Heart left ventricle (tissue), 16 donors: ENCODE measurements at regions not wholly inside any gene's neighbourhood (a gene's known extent, or its start where the extent isn't known, plus 50 kb on each side); places are given as distances from the start of the nearest gene placed in this dataset.
A peak's percentile ranks its signal among the peaks of the same experiment; 100 is the strongest.

ENCODE experiments used
- ATAC-seq, 4 donors: fragments of 200-7000 bp; cut with Tn5 transposase; one replicate each; pipeline ENCODE4 v1.9.1; 2020 to 2022; ENCODE audit warnings: moderate library complexity in 4 of 4, mild to moderate bottlenecking in 3 of 4, moderate number of reproducible peaks in 1 of 4
- DNase-seq, 5 donors: peaks; one replicate each; pipeline ENCODE4 v3.0.0-alpha.2; 2020
- H3K27ac ChIP-seq, 12 donors: fragments of 200-600 bp; sonication (generic) in 4 of 12; one replicate each; pipeline versions ENCODE4 v1.5.0 to v1.8.0; 2016 to 2022; ENCODE audit warnings: mild to moderate bottlenecking in 2 of 12
- H3K27me3 ChIP-seq, 9 donors: fragments of 200-600 bp; sonication (generic) in 2 of 9; one replicate each; pipeline versions ENCODE4 v1.5.1 to v1.8.0; 2016 to 2022; ENCODE audit warnings: mild to moderate bottlenecking in 3 of 9
- H3K36me3 ChIP-seq, 9 donors: fragments of 200-600 bp; sonication (generic) in 2 of 9; one replicate each; pipeline versions ENCODE4 v1.5.0 to v1.8.0; 2018 to 2022; ENCODE audit warnings: mild to moderate bottlenecking in 2 of 9
- H3K4me1 ChIP-seq, 12 donors: fragments of 200-600 bp; sonication (generic) in 4 of 12; one replicate each; pipeline versions ENCODE4 v1.5.0 to v1.8.0; 2016 to 2022; ENCODE audit warnings: mild to moderate bottlenecking in 3 of 12
- H3K4me3 ChIP-seq, 12 donors: fragments of 200-600 bp; sonication (generic) in 4 of 12; one replicate each; pipeline versions ENCODE4 v1.5.0 to v1.8.0; 2017 to 2022; ENCODE audit warnings: mild to moderate bottlenecking in 9 of 12, moderate library complexity in 4 of 12
- H3K9me3 ChIP-seq, 12 donors: fragments of 200-600 bp; sonication (generic) in 4 of 12; one replicate each; pipeline versions ENCODE4 v1.5.0 to v1.8.0; 2016 to 2022; ENCODE audit warnings: mild to moderate bottlenecking in 1 of 12
- CTCF ChIP-seq, 12 donors: fragments of 200-600 bp; sonication (generic) in 4 of 12; IDR thresholded peaks; one replicate each; pipeline versions ENCODE4 v1.5.0 to v1.8.0; 2018 to 2022; ENCODE audit warnings: antibody characterized with exemption in 12 of 12, mild to moderate bottlenecking in 5 of 12
- POLR2A ChIP-seq, 2 donors: fragments of 450-650 bp; IDR thresholded peaks; one replicate each; pipeline ENCODE4 v1.6.1; 2017; ENCODE audit warnings: antibody characterized with exemption in 2 of 2, mild to moderate bottlenecking in 2 of 2, moderate library complexity in 2 of 2
- WGBS, 4 donors: extraction: QIAGEN DNeasy Blood & Tissue Kit in 2 of 4; methylation state at CpG; one replicate each; pipeline versions ENCODE4 v1.1.5 to v1.1.7; 2013 to 2018; 5-methylcytosine and 5-hydroxymethylcytosine counted together
- intact Hi-C, 10 donors: fragments of 100-400 bp; cut with DNase I; formaldehyde crosslinking; loops; one replicate each; pipeline versions ENCODE4 v1.11.1 to v1.14.2; 2022
- donor health status: ischemic (EF 13 %, LVEDD 7.1; RV severe dilation, severe dysfunction).
- donor health status: healthy with polysubstance abuse.
- donor health status: DM: no; HTN: yes; CAD: no.
- donor health status: DM: no; HTN: no; CAD: no.
- donor health status: ischemic (EF 25% LVEDD 6.9; RV normal size, moderate dysfunction).
- donor health status: ischemic (EF 25% LVEDD 5.7; RV mildly dilated, moderate dysfunction).
- donor health status: healthy.
- donor health status: DM: yes; HTN: yes; CAD: no.
- donor health status: ischemic (EF 35%, LVEDD 5.7; RV mildly dilated, moderate dysfunction).
- donor health status: nonischemic (EF 11% LVEDD 7.7; RV severe dilation, severe dysfunction).
- donor health status: DM: yes; HTN: yes; CAD: no.
- donor health status: PGD.
- donor health status: ischemic (EF 29% LVEDD 5.4; RV normal size, mild dysfunction).
- donor health status: nonischemic (EF 23%, LVEDD 6.1; RV moderate dilation, normal function).

- H3K4me3 ChIP-seq, result peak overlapping the region in 1 of 12 donors; percentile 23
- H3K27ac ChIP-seq, result peak overlapping the region in 8 of 12 donors; percentile 4 to 60 (median 41)
- 72 to 84% (median 79%) methylated on average over 9 of the region's 9 CpGs for WGBS, 4 donors
- DNase-seq, result peak in 3 of 5 donors; percentile 26 to 44 (median 35)
- peaks cover 0 to 2% (median 0%) of the 10 kb centered on the region in 9 donors for H3K27me3 ChIP-seq
- intact Hi-C loops, result loop anchor here in 1 of 10 donors (10.0 kb wide), 1 partner anchor 59 kb away; no protein-coding TSS in a partner anchor
- H3K36me3 ChIP-seq, result no peaks in the 10 kb centered on the region
- no peaks in the 10 kb centered on the region for H3K9me3 ChIP-seq
- peak; percentile 81 to 96 (median 93) for ATAC-seq
- TF ChIP-seq CTCF (IDR thresholded peaks at IDR 0.05) (peak in 4 of 12 donors; percentile 23 to 34 (median 29)), POLR2A (IDR thresholded peaks at IDR 0.05) (no peak)
- H3K4me1 ChIP-seq, result peaks cover 0 to 3% (median 0%) of the 10 kb centered on the region in 12 donors
Measured at GRCh38 chr2:38233231-38233983, 143.7 kb downstream of the ATL2 start.

GRCh38 chr2:38232454-38232853 is 144.6 kb downstream of the ATL2 start:
- ATAC-seq, result peak in 2 of 4 donors; percentile 24 to 37
- Histone ChIP-seq H3K4me3 (no peak overlapping the region), H3K27me3 (peaks cover 0 to 2% (median 0%) of the 10 kb centered on the region in 9 donors), H3K27ac (peak overlapping the region in 6 of 12 donors; percentile 37 to 60 (median 43)), H3K9me3 (no peaks in the 10 kb centered on the region), H3K36me3 (no peaks in the 10 kb centered on the region), H3K4me1 (peaks cover 0 to 3% (median 0%) of the 10 kb centered on the region in 12 donors)
- DNase-seq, result no peak
- 80 to 89% (median 83%) methylated on average over 1 of the region's 1 CpG for WGBS, 4 donors
- intact Hi-C loops, result loop anchor here in 1 of 10 donors (10.0 kb wide), 1 partner anchor 58 kb away; no protein-coding TSS in a partner anchor
- no peak for TF ChIP-seq CTCF (IDR thresholded peaks at IDR 0.05)
- no peak for TF ChIP-seq POLR2A (IDR thresholded peaks at IDR 0.05)

GRCh38 chr2:38230756-38231155 is 146.3 kb downstream of the ATL2 start:
- peaks cover 0 to 2% (median 0%) of the 10 kb centered on the region in 9 donors for H3K27me3 ChIP-seq
- no peak for DNase-seq
- no peaks in the 10 kb centered on the region for H3K9me3 ChIP-seq
- peaks cover 0 to 3% (median 0%) of the 10 kb centered on the region in 12 donors for H3K4me1 ChIP-seq
- no peaks in the 10 kb centered on the region for H3K36me3 ChIP-seq
- intact Hi-C loops, result loop anchor here in 1 of 10 donors (10.0 kb wide), 1 partner anchor 56 kb away; no protein-coding TSS in a partner anchor
- TF ChIP-seq CTCF (IDR thresholded peaks at IDR 0.05) (no peak), POLR2A (IDR thresholded peaks at IDR 0.05) (no peak)
- H3K27ac ChIP-seq, result no peak overlapping the region
- WGBS, 4 donors, result 50 to 59% (median 54%) methylated on average over 4 of the region's 4 CpGs
- ATAC-seq, result no peak
- no peak overlapping the region for H3K4me3 ChIP-seq

GRCh38 chr2:38228753-38229152 is 148.3 kb downstream of the ATL2 start:
- no peak overlapping the region for H3K4me3 ChIP-seq
- peaks cover 0 to 7% (median 0%) of the 10 kb centered on the region in 9 donors for H3K27me3 ChIP-seq
- H3K27ac ChIP-seq, result no peak overlapping the region
- no peak for DNase-seq
- intact Hi-C loops, result no loop called here
- H3K36me3 ChIP-seq, result no peaks in the 10 kb centered on the region
- no peak for ATAC-seq
- no peak for TF ChIP-seq CTCF (IDR thresholded peaks at IDR 0.05)
- TF ChIP-seq POLR2A (IDR thresholded peaks at IDR 0.05), result no peak
- H3K9me3 ChIP-seq, result no peaks in the 10 kb centered on the region
- peaks cover 0 to 7% (median 0%) of the 10 kb centered on the region in 12 donors for H3K4me1 ChIP-seq
